GM10248 (cell line): ENCODE measurements at regions not wholly inside any gene's neighbourhood (a gene's known extent, or its start where the extent isn't known, plus 50 kb on each side); places are given as distances from the start of the nearest gene placed in this dataset.

Source experiments
- CTCF ChIA-PET: fragments of 300-600 bp; sonication (Branson Sonifier 250); formaldehyde crosslinking; extraction: SDS; loops from one replicate; lab custom pipeline; 2021; ENCODE audit warnings: antibody characterized with exemption; lab: Yijun Ruan, JAX
- POLR2A ChIA-PET: fragments of 350-650 bp; sonication (Branson Sonifier 250); formaldehyde crosslinking; extraction: SDS; loops from one replicate; lab custom pipeline; 2020; ENCODE audit warnings: antibody characterized with exemption; lab: Yijun Ruan, JAX
- DNase-seq: peaks from one replicate; pipeline ENCODE4 v3.0.0; 2012; ENCODE audit errors: extremely low spot score
- CTCF ChIP-seq: IDR thresholded peaks from 2 replicates; pipeline ENCODE4 v1.5.1; 2012; ENCODE audit warnings: mild to moderate bottlenecking, low read depth; ENCODE audit errors: extremely low read depth, missing control alignments, control extremely low read depth

GRCh38 chr4:181488926-181489325 is 754.3 kb upstream of the TENM3 start:
- ChIA-PET POLR2A (no interaction called here), CTCF (no interaction called here)
- TF ChIP-seq CTCF, result no peak
- DNase-seq, result no peak

- TF ChIP-seq CTCF, result no peak
- no peak for DNase-seq
- CTCF ChIA-PET, result no interaction called here
- POLR2A ChIA-PET, result no interaction called here
Measured at GRCh38 chr4:181498148-181498547, 745.1 kb upstream of the TENM3 start.

GRCh38 chr4:181502611-181503010 is 740.6 kb upstream of the TENM3 start:
- CTCF ChIA-PET, result no interaction called here
- POLR2A ChIA-PET, result no interaction called here
- no peak for DNase-seq
- no peak for TF ChIP-seq CTCF

GRCh38 chr4:181503687-181504390 is 739.4 kb upstream of the TENM3 start:
- ChIA-PET CTCF (interaction anchor here (0.8 kb wide), 1 partner anchor 25 kb away, joined by 3 read pairs; no protein-coding TSS in a partner anchor), POLR2A (no interaction called here)
- no peak for DNase-seq
- no peak for TF ChIP-seq CTCF

- TF ChIP-seq CTCF, result no peak
- ChIA-PET CTCF (no interaction called here), POLR2A (no interaction called here)
- DNase-seq, result no peak
Measured at GRCh38 chr4:181504924-181505323, 738.3 kb upstream of the TENM3 start.

- POLR2A ChIA-PET, result no interaction called here
- DNase-seq, result no peak
- CTCF ChIA-PET, result interaction anchor here (1.2 kb wide), 2 partner anchors 27 to 362 kb away, joined by 3 to 4 read pairs; no protein-coding TSS in a partner anchor
- TF ChIP-seq CTCF, result no peak
Measured at GRCh38 chr4:181507180-181507835, 735.9 kb upstream of the TENM3 start.
